Mesenchymal stem cell (in vitro differentiated cells and primary cell): ENCODE measurements at regions not wholly inside any gene's neighbourhood (a gene's known extent, or its start where the extent isn't known, plus 50 kb on each side); places are given as distances from the start of the nearest gene placed in this dataset.

Experiments used
- DNase-seq: peaks from one replicate; pipeline ENCODE4 v3.0.0-alpha.2; 2013
- H2AFZ ChIP-seq: one replicate; pipeline ENCODE4 v1.6.1; 2013; ENCODE audit warnings: low read depth, mild to moderate bottlenecking, control low read depth, inconsistent platforms, low read length, moderate library complexity
- H2AK5ac ChIP-seq: 2 replicates; pipeline ENCODE4 v1.6.1; 2013; ENCODE audit warnings: low read length, moderate library complexity, mild to moderate bottlenecking, inconsistent platforms; ENCODE audit not compliant: severe bottlenecking
- H2BK120ac ChIP-seq: one replicate; pipeline ENCODE4 v1.6.1; 2013; ENCODE audit warnings: low read depth, mild to moderate bottlenecking, inconsistent platforms, low read length, moderate library complexity
- H2BK12ac ChIP-seq, 2 experiments: one replicate each; pipeline ENCODE4 v1.6.1; 2013; ENCODE audit warnings: inconsistent platforms in 2 of 2, low read length in 2 of 2, mild to moderate bottlenecking in 2 of 2, moderate library complexity in 2 of 2, control low read depth in 1 of 2
- H2BK15ac ChIP-seq: one replicate; pipeline ENCODE4 v1.6.1; 2013; ENCODE audit warnings: mild to moderate bottlenecking, low read depth, inconsistent platforms; ENCODE audit not compliant: poor library complexity, severe bottlenecking
- H2BK5ac ChIP-seq: 2 replicates; pipeline ENCODE4 v1.6.1; 2013; ENCODE audit warnings: low read depth, mild to moderate bottlenecking, low read length, control low read depth, inconsistent platforms; ENCODE audit not compliant: poor library complexity, severe bottlenecking
- H3K14ac ChIP-seq, 2 experiments: one replicate each; pipeline ENCODE4 v1.6.1; 2013; ENCODE audit warnings: inconsistent platforms in 2 of 2, low read length in 2 of 2, control low read depth in 1 of 2, mild to moderate bottlenecking in 1 of 2, moderate library complexity in 1 of 2
- H3K18ac ChIP-seq, 2 experiments: one replicate each; pipeline ENCODE4 v1.6.1; 2013; ENCODE audit warnings: inconsistent platforms in 2 of 2, low read length in 2 of 2, control low read depth in 1 of 2, low read depth in 1 of 2, mild to moderate bottlenecking in 1 of 2
- H3K23ac ChIP-seq, 2 experiments: one replicate each; pipeline ENCODE4 v1.6.1; 2013; ENCODE audit warnings: inconsistent platforms in 2 of 2, low read length in 2 of 2, mild to moderate bottlenecking in 2 of 2, moderate library complexity in 2 of 2, control low read depth in 1 of 2
- H3K27ac ChIP-seq: 2 replicates; pipeline ENCODE4 v1.5.1; 2013; ENCODE audit warnings: mild to moderate bottlenecking, moderate library complexity, low read length, control low read depth, inconsistent platforms; ENCODE audit not compliant: poor library complexity, severe bottlenecking
- H3K27me3 ChIP-seq, 2 experiments: 2 replicates each; pipeline versions ENCODE4 v1.6.1 to v1.7.0; 2013; ENCODE audit warnings: low read length in 2 of 2, mild to moderate bottlenecking in 2 of 2, moderate library complexity in 2 of 2, control low read depth in 1 of 2, inconsistent platforms in 1 of 2; ENCODE audit not compliant: control insufficient read depth in 1 of 2, insufficient read depth in 1 of 2
- H3K36me3 ChIP-seq, 2 experiments: 2 replicates each; pipeline versions ENCODE4 v1.6.1 to v1.7.0; 2013; ENCODE audit warnings: low read length in 2 of 2, control low read depth in 1 of 2, inconsistent platforms in 1 of 2, low read depth in 1 of 2, mild to moderate bottlenecking in 1 of 2; ENCODE audit not compliant: insufficient read depth in 2 of 2, control insufficient read depth in 1 of 2
- H3K4ac ChIP-seq, 2 experiments: one replicate each; pipeline ENCODE4 v1.6.1; 2013; ENCODE audit warnings: inconsistent platforms in 2 of 2, low read length in 2 of 2, mild to moderate bottlenecking in 2 of 2, moderate library complexity in 2 of 2, control low read depth in 1 of 2, low read depth in 1 of 2
- H3K4me1 ChIP-seq: 2 replicates; pipeline ENCODE4 v1.6.1; 2013; ENCODE audit warnings: low read depth, low read length, control low read depth; ENCODE audit not compliant: control insufficient read depth, insufficient read depth
- H3K4me2 ChIP-seq: 2 replicates; pipeline ENCODE4 v1.6.1; 2013; ENCODE audit warnings: low read length, mild to moderate bottlenecking, inconsistent platforms; ENCODE audit not compliant: poor library complexity, severe bottlenecking
- H3K4me3 ChIP-seq, 2 experiments: 2 replicates each; pipeline versions ENCODE4 v1.5.1 to v1.7.0; 2013; ENCODE audit warnings: low read length in 2 of 2, mild to moderate bottlenecking in 2 of 2, control low read depth in 1 of 2, low read depth in 1 of 2; ENCODE audit not compliant: insufficient read depth in 1 of 2
- H3K79me1 ChIP-seq: replicated peaks from 2 replicates; pipeline ENCODE4 v1.6.1; 2013; ENCODE audit warnings: mild to moderate bottlenecking, control low read depth, low read length, inconsistent platforms; ENCODE audit not compliant: poor library complexity, severe bottlenecking
- H3K9ac ChIP-seq: 2 replicates; pipeline ENCODE4 v1.7.0; 2013; ENCODE audit warnings: mild to moderate bottlenecking, low read length, moderate library complexity
- H3K9me3 ChIP-seq: 2 replicates; pipeline ENCODE4 v1.7.0; 2013; ENCODE audit warnings: mild to moderate bottlenecking, low read length; ENCODE audit not compliant: control insufficient read depth
- H4K8ac ChIP-seq: one replicate; pipeline ENCODE4 v1.6.1; 2013; ENCODE audit warnings: inconsistent platforms, mild to moderate bottlenecking, low read length, moderate library complexity
- H4K91ac ChIP-seq: one replicate; pipeline ENCODE4 v1.6.1; 2013; ENCODE audit warnings: mild to moderate bottlenecking, low read length, inconsistent platforms
- WGBS: methylation state at CpG from one replicate; pipeline ENCODE4 v1.1.7; 2013; ENCODE audit warnings: mixed read lengths; 5-methylcytosine and 5-hydroxymethylcytosine counted together

DNA sequence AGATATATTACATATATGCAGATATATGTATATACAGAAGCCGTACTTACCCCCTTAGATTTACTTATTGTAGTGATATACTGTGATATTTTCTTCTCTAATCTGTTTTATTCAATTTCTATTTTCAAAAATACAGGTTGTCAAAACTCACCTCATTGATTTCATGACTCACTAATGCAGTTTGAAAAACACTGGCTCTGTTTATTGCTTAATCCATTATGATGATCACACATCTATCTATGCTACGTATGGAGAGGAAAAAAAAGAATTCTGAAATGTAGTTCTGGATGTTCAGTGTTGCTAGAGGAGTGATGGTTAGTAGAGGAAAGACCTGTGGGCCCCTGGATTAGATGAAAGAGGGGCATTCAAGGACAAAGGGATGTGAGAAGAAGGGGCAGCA lies 121.0 kb upstream of the RPS23 start:
- Histone ChIP-seq H3K27ac (no peak overlapping the region), H2AFZ (no peak overlapping the region), H3K9me3 (peaks cover 10% of the 10 kb centered on the region), H3K23ac (no peak overlapping the region), H3K14ac (no peak overlapping the region), H2AK5ac (no peak overlapping the region), H3K18ac (no peak overlapping the region), H4K8ac (no peak overlapping the region), H3K4me3 (no peak overlapping the region), H2BK15ac (no peak overlapping the region), H3K4me1 (no peaks in the 10 kb centered on the region), H2BK12ac (no peak overlapping the region), H3K9ac (no peak overlapping the region), H2BK5ac (no peak overlapping the region), H3K36me3 (no peaks in the 10 kb centered on the region), H4K91ac (no peak overlapping the region), H3K4me2 (no peak overlapping the region), H3K27me3 (no peaks in the 10 kb centered on the region), H3K4ac (no peak overlapping the region), H2BK120ac (no peak overlapping the region), H3K79me1 (no peaks in the 10 kb centered on the region)
- no peak for DNase-seq
- WGBS = 100% methylated on average over 1 of the region's 2 CpGs

DNA sequence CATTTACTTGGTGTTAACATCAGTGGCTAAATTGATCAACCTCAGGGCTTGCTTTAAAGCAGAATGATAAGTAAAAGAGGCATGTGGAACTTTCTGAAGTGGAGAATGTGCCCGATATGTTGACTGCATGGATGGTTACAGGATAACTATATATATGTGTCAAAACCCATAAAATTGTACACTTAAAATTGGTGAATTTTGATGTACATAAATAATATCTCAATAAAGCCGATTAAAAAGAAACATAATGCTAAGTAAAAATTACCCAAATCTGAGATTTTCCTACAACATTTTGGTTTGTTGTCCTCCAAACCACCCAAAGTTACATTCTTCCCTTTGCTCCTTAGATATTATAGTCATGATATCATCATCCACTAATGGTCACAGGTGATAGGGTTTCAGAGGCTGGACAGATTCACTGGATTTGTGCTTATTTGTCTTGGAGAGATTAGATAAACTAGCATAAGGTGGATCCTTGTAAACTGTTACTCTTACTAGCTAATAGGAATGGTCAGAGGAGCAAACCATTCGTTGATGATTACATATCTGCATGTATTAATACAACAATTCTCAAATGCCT lies 119.7 kb upstream of the RPS23 start:
- H2AFZ ChIP-seq = no peak overlapping the region
- no peak overlapping the region for H4K91ac ChIP-seq
- DNase-seq = no peak
- WGBS = 95% methylated on average over 2 of the region's 3 CpGs
- H3K4ac ChIP-seq = no peak overlapping the region
- peaks cover 3% of the 10 kb centered on the region for H3K9me3 ChIP-seq
- H2BK120ac ChIP-seq = no peak overlapping the region
- no peak overlapping the region for H3K4me2 ChIP-seq
- H3K27ac ChIP-seq = peak overlapping the region; percentile 20
- H3K14ac ChIP-seq = no peak overlapping the region
- no peak overlapping the region for H3K23ac ChIP-seq
- no peaks in the 10 kb centered on the region for H3K79me1 ChIP-seq
- no peaks in the 10 kb centered on the region for H3K36me3 ChIP-seq
- H2BK12ac ChIP-seq = no peak overlapping the region
- no peak overlapping the region for H4K8ac ChIP-seq
- H3K18ac ChIP-seq = no peak overlapping the region
- H3K27me3 ChIP-seq = no peaks in the 10 kb centered on the region
- H3K4me3 ChIP-seq = no peak overlapping the region
- no peak overlapping the region for H2AK5ac ChIP-seq
- no peak overlapping the region for H3K9ac ChIP-seq
- H3K4me1 ChIP-seq = no peaks in the 10 kb centered on the region
- no peak overlapping the region for H2BK15ac ChIP-seq
- H2BK5ac ChIP-seq = no peak overlapping the region

- Histone ChIP-seq H3K79me1 (no peaks in the 10 kb centered on the region), H3K27ac (peak overlapping the region; percentile 67), H2BK12ac (no peak overlapping the region), H2BK120ac (no peak overlapping the region), H2AFZ (no peak overlapping the region), H3K14ac (no peak overlapping the region), H3K23ac (no peak overlapping the region), H3K9ac (peak overlapping the region; percentile 77), H2BK5ac (no peak overlapping the region), H3K4me2 (no peak overlapping the region), H3K9me3 (peaks cover under 1% of the 10 kb centered on the region), H4K8ac (no peak overlapping the region), H3K18ac (no peak overlapping the region), H4K91ac (no peak overlapping the region), H3K4me3 (peak overlapping the region in 1 of 2 experiments; percentile 15), H3K36me3 (no peaks in the 10 kb centered on the region), H3K27me3 (no peaks in the 10 kb centered on the region), H2AK5ac (no peak overlapping the region), H3K4ac (no peak overlapping the region), H2BK15ac (no peak overlapping the region), H3K4me1 (no peaks in the 10 kb centered on the region)
- DNase-seq = peak; percentile 97
- 24% methylated on average over 10 of the region's 11 CpGs for WGBS
Measured at GRCh38 chr5:82396871-82397514, 118.8 kb upstream of the RPS23 start.

DNA sequence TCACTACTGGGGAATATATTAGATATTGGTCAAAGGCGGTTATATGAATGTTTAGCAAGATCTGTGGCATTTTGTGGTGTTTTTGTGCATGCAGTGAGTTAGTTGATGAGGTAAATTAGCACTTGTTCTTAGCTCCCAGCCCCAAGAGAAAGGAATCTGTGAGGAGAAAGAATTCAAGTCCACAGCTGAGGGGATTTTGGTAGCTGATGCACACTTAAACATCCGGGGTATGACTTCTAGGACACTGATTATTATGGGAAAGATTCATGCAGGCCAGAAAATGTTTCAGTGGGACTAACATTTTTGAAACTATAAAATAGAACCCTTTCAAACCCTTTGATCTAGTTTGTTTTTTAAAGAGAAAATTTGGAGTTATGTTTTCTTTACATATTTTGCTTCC lies 118.2 kb upstream of the RPS23 start:
- Histone ChIP-seq H4K8ac (no peak overlapping the region), H3K27me3 (no peaks in the 10 kb centered on the region), H3K27ac (peak overlapping the region; percentile 65), H3K18ac (peak overlapping the region in 1 of 2 experiments; percentile 34), H3K4me1 (no peaks in the 10 kb centered on the region), H2BK12ac (peak overlapping the region in 1 of 2 experiments; percentile 39), H2BK5ac (no peak overlapping the region), H4K91ac (no peak overlapping the region), H2BK120ac (peak overlapping the region; percentile 9), H3K79me1 (no peaks in the 10 kb centered on the region), H2AK5ac (no peak overlapping the region), H2AFZ (no peak overlapping the region), H3K36me3 (no peaks in the 10 kb centered on the region), H3K9me3 (no peaks in the 10 kb centered on the region), H2BK15ac (no peak overlapping the region), H3K4me3 (peak overlapping the region in 1 of 2 experiments; percentile 15), H3K4me2 (no peak overlapping the region), H3K23ac (no peak overlapping the region), H3K9ac (peak overlapping the region; percentile 77), H3K4ac (peak overlapping the region in 1 of 2 experiments; percentile 69), H3K14ac (no peak overlapping the region)
- WGBS = 95% methylated on average over 2 of the region's 2 CpGs
- no peak for DNase-seq
